Smooth muscle cell (in vitro differentiated cells): ENCODE measurements at regions not wholly inside any gene's neighbourhood (a gene's known extent, or its start where the extent isn't known, plus 50 kb on each side); places are given as distances from the start of the nearest gene placed in this dataset.

Experiments
- DNase-seq: peaks from one replicate; lab custom pipeline; 2025; ENCODE audit not compliant: unreplicated experiment; lab: John Stamatoyannopoulos, UW
- H2AFZ ChIP-seq: fragments of 200-600 bp; sonication (generic); 2 replicates; pipeline ENCODE4 v1.6.0; 2016; ENCODE audit warnings: antibody characterized with exemption, low read depth, mild to moderate bottlenecking
- H3F3A ChIP-seq: fragments of 200-600 bp; sonication (generic); 2 replicates; pipeline ENCODE4 v1.6.0; 2017; ENCODE audit warnings: antibody characterized with exemption, low read depth
- H3K27ac ChIP-seq: fragments of 200-600 bp; sonication (generic); 2 replicates; pipeline ENCODE4 v1.5.1; 2016; ENCODE audit warnings: low read depth, mild to moderate bottlenecking
- H3K27me3 ChIP-seq: fragments of 200-600 bp; sonication (generic); 2 replicates; pipeline ENCODE4 v1.6.1; 2016; ENCODE audit warnings: low read depth, mild to moderate bottlenecking
- H3K36me3 ChIP-seq: fragments of 200-600 bp; sonication (generic); 2 replicates; pipeline ENCODE4 v1.5.1; 2016; ENCODE audit warnings: low read depth
- H3K4me1 ChIP-seq: fragments of 200-600 bp; sonication (generic); 2 replicates; pipeline ENCODE4 v1.5.1; 2016; ENCODE audit warnings: low read depth
- H3K4me2 ChIP-seq: fragments of 200-600 bp; sonication (generic); 2 replicates; pipeline ENCODE4 v1.6.0; 2016; ENCODE audit warnings: mild to moderate bottlenecking
- H3K4me3 ChIP-seq: fragments of 200-600 bp; sonication (generic); 2 replicates; pipeline ENCODE4 v1.5.1; 2016; ENCODE audit warnings: mild to moderate bottlenecking
- H3K79me2 ChIP-seq: fragments of 200-600 bp; sonication (generic); 2 replicates; pipeline ENCODE4 v1.6.0; 2016; ENCODE audit warnings: low read depth, mild to moderate bottlenecking
- H3K9ac ChIP-seq: fragments of 200-600 bp; sonication (generic); 2 replicates; pipeline ENCODE4 v1.6.0; 2016; ENCODE audit warnings: low read depth
- H3K9me3 ChIP-seq: fragments of 200-600 bp; sonication (generic); replicated peaks from 2 replicates; pipeline ENCODE4 v1.5.1; 2016; ENCODE audit warnings: low read depth
- H4K20me1 ChIP-seq: fragments of 200-600 bp; sonication (generic); 2 replicates; pipeline ENCODE4 v1.6.0; 2016; ENCODE audit warnings: low read depth
- CTCF ChIP-seq: fragments of 200-600 bp; sonication (generic); IDR thresholded peaks from 2 replicates; pipeline ENCODE4 v1.5.1; 2017; ENCODE audit warnings: borderline replicate concordance, mild to moderate bottlenecking, antibody characterized with exemption; ENCODE audit not compliant: insufficient read depth, poor library complexity, severe bottlenecking
- WGBS: methylation state at CpG from one replicate; pipeline ENCODE4 v1.1.7; 2016; ENCODE audit warnings: low lambda C conversion rate; 5-methylcytosine and 5-hydroxymethylcytosine counted together

DNA sequence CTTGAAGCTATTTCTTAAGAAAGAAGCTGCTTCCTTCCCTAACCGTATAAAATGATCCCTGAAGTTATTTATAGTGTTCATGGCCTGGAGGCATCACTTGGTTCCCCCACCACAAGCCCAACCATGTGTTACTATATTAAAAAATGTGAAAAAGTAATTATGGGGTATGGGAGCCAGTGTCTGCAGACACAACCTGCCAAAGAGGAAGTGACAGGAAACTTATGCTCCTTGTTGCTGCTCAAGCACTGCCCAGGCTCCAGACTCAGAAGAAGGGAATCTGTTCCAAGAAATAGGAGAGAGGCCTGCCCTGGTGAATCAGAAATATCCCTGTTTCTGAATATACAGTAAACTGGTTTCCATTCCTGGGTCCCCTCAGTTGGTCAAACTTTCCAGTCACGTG lies 217.2 kb upstream of the BMP4 start:
- H3K36me3 ChIP-seq: no peaks in the 10 kb centered on the region
- no peak overlapping the region for H3K4me3 ChIP-seq
- H3F3A ChIP-seq: peaks cover 10% of the 10 kb centered on the region
- H3K4me1 ChIP-seq: peaks cover 7% of the 10 kb centered on the region
- WGBS: 54% methylated on average over 2 of the region's 2 CpGs
- no peaks in the 10 kb centered on the region for H3K9me3 ChIP-seq
- no peaks in the 10 kb centered on the region for H3K79me2 ChIP-seq
- H3K9ac ChIP-seq: no peak overlapping the region
- no peaks in the 10 kb centered on the region for H4K20me1 ChIP-seq
- H2AFZ ChIP-seq: peak overlapping the region; percentile 55
- H3K4me2 ChIP-seq: no peak overlapping the region
- H3K27me3 ChIP-seq: no peaks in the 10 kb centered on the region
- no peak overlapping the region for H3K27ac ChIP-seq
- no peak for DNase-seq
- TF ChIP-seq CTCF: no peak

- Histone ChIP-seq H3K4me2 (no peak overlapping the region), H3K4me1 (peaks cover 7% of the 10 kb centered on the region), H3K27ac (no peak overlapping the region), H2AFZ (peak overlapping the region; percentile 55), H3K79me2 (no peaks in the 10 kb centered on the region), H3K27me3 (no peaks in the 10 kb centered on the region), H3K36me3 (no peaks in the 10 kb centered on the region), H3K9ac (no peak overlapping the region), H4K20me1 (no peaks in the 10 kb centered on the region), H3K9me3 (no peaks in the 10 kb centered on the region), H3K4me3 (no peak overlapping the region), H3F3A (peaks cover 10% of the 10 kb centered on the region)
- WGBS: 79% methylated on average over 1 of the region's 1 CpG
- no peak for DNase-seq
- no peak for TF ChIP-seq CTCF
Observed at GRCh38 chr14:54174457-54174856, 217.8 kb upstream of the BMP4 start.

- TF ChIP-seq CTCF: peak; percentile 91
- Histone ChIP-seq H3K27ac (no peak overlapping the region), H3K9me3 (no peaks in the 10 kb centered on the region), H3K4me3 (no peak overlapping the region), H3K79me2 (no peaks in the 10 kb centered on the region), H3K4me1 (peaks cover 7% of the 10 kb centered on the region), H3K36me3 (no peaks in the 10 kb centered on the region), H2AFZ (no peak overlapping the region), H3F3A (peaks cover 10% of the 10 kb centered on the region), H3K27me3 (no peaks in the 10 kb centered on the region), H3K9ac (no peak overlapping the region), H4K20me1 (no peaks in the 10 kb centered on the region), H3K4me2 (peak overlapping the region; percentile 44)
- WGBS: 5% methylated on average over 4 of the region's 4 CpGs
- DNase-seq: peak; percentile 3
Observed at GRCh38 chr14:54175298-54175942, 218.8 kb upstream of the BMP4 start.

DNA sequence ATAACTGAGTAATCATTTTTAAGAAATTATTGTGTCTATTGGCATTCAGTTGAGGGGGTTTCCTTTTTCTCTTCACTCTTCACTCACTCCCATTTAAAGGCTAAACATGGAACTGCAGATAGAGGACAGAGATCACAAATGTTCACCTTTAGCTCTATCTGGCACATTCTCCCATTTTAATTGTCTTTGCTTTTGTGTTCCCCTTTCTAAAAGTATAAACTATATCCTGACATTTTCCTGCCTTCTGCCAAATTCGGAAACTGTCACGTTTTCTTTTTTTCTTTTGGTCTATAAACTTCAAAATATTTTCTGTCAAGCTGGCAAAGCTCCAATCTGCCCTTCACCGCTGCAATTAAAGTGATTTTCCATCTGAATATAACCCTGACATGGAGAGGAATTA lies 219.8 kb upstream of the CDKN3 start:
- Histone ChIP-seq H3K9me3 (no peaks in the 10 kb centered on the region), H3K9ac (no peak overlapping the region), H3K79me2 (no peaks in the 10 kb centered on the region), H3K27ac (no peak overlapping the region), H3K36me3 (no peaks in the 10 kb centered on the region), H3F3A (peaks cover 10% of the 10 kb centered on the region), H3K27me3 (no peaks in the 10 kb centered on the region), H3K4me3 (no peak overlapping the region), H3K4me2 (no peak overlapping the region), H4K20me1 (no peaks in the 10 kb centered on the region), H2AFZ (no peak overlapping the region), H3K4me1 (peaks cover 7% of the 10 kb centered on the region)
- TF ChIP-seq CTCF: no peak
- no peak for DNase-seq
- 91% methylated on average over 3 of the region's 3 CpGs for WGBS
